ENCODE measurements at regions not wholly inside any gene's neighbourhood (a gene's known extent, or its start where the extent isn't known, plus 50 kb on each side); places are given as distances from the start of the nearest gene placed in this dataset.

GRCh38 chr6:77326711-77327110 is 136.6 kb downstream of the HTR1B start:
- no peaks in the 10 kb centered on the region for H3K79me2 ChIP-seq (ENCODE audit: insufficient read depth, low read length)
- no peaks in the 10 kb centered on the region for H3K9me3 ChIP-seq (ENCODE audit: insufficient read depth, low read depth, low read length)
- no peak overlapping the region for H2AFZ ChIP-seq (ENCODE audit: low read length)
- no peaks in the 10 kb centered on the region for H4K20me1 ChIP-seq (ENCODE audit: insufficient read depth, low read length, poor library complexity, severe bottlenecking)
- no peak overlapping the region for H3K4me3 ChIP-seq (ENCODE audit: low read length, poor library complexity, severe bottlenecking)
- no peaks in the 10 kb centered on the region for H3K36me3 ChIP-seq (ENCODE audit: insufficient read depth, low read length)
- H3K4me1 ChIP-seq (ENCODE audit: insufficient read depth, low read length, poor library complexity, severe bottlenecking): no peaks in the 10 kb centered on the region
- H3K4me2 ChIP-seq (ENCODE audit: low read depth, low read length, poor library complexity, severe bottlenecking): no peak overlapping the region
- no peak overlapping the region for H3K9ac ChIP-seq (ENCODE audit: low read depth, low read length, poor library complexity, severe bottlenecking)
- no peaks in the 10 kb centered on the region for H3K27me3 ChIP-seq (ENCODE audit: insufficient read depth, low read length, poor library complexity, severe bottlenecking)
- TF ChIP-seq CTCF (conservative IDR thresholded peaks at IDR 0.05; ENCODE audit: low read length) (no peak), EZH2phosphoT487 (IDR thresholded peaks at IDR 0.05; ENCODE audit: borderline replicate concordance) (no peak)
- no peaks in the 10 kb centered on the region for H3K9me2 ChIP-seq (replicated peaks; ENCODE audit: low read depth, low read length)
- H3F3A ChIP-seq (ENCODE audit: low read depth): no peaks in the 10 kb centered on the region

GRCh38 chr6:77326029-77326428 is 137.3 kb downstream of the HTR1B start:
- Histone ChIP-seq H3K9me2 (replicated peaks; ENCODE audit: low read depth, low read length) (no peaks in the 10 kb centered on the region), H3K4me1 (ENCODE audit: insufficient read depth, low read length, poor library complexity, severe bottlenecking) (no peaks in the 10 kb centered on the region), H3K9me3 (ENCODE audit: insufficient read depth, low read depth, low read length) (no peaks in the 10 kb centered on the region), H3K4me2 (ENCODE audit: low read depth, low read length, poor library complexity, severe bottlenecking) (no peak overlapping the region), H3K4me3 (ENCODE audit: low read length, poor library complexity, severe bottlenecking) (no peak overlapping the region), H4K20me1 (ENCODE audit: insufficient read depth, low read length, poor library complexity, severe bottlenecking) (no peaks in the 10 kb centered on the region), H2AFZ (ENCODE audit: low read length) (no peak overlapping the region), H3K9ac (ENCODE audit: low read depth, low read length, poor library complexity, severe bottlenecking) (no peak overlapping the region), H3K79me2 (ENCODE audit: insufficient read depth, low read length) (no peaks in the 10 kb centered on the region), H3K36me3 (ENCODE audit: insufficient read depth, low read length) (no peaks in the 10 kb centered on the region), H3K27me3 (ENCODE audit: insufficient read depth, low read length, poor library complexity, severe bottlenecking) (no peaks in the 10 kb centered on the region), H3F3A (ENCODE audit: low read depth) (no peaks in the 10 kb centered on the region)
- TF ChIP-seq EZH2phosphoT487 (IDR thresholded peaks at IDR 0.05; ENCODE audit: borderline replicate concordance) (no peak), CTCF (conservative IDR thresholded peaks at IDR 0.05; ENCODE audit: low read length) (no peak)

GRCh38 chr6:77324866-77325265 is 138.4 kb downstream of the HTR1B start:
- Histone ChIP-seq H3K9ac (ENCODE audit: low read depth, low read length, poor library complexity, severe bottlenecking) (no peak overlapping the region), H3K9me3 (ENCODE audit: insufficient read depth, low read depth, low read length) (no peaks in the 10 kb centered on the region), H3K79me2 (ENCODE audit: insufficient read depth, low read length) (no peaks in the 10 kb centered on the region), H4K20me1 (ENCODE audit: insufficient read depth, low read length, poor library complexity, severe bottlenecking) (no peaks in the 10 kb centered on the region), H3F3A (ENCODE audit: low read depth) (no peaks in the 10 kb centered on the region), H2AFZ (ENCODE audit: low read length) (no peak overlapping the region), H3K4me3 (ENCODE audit: low read length, poor library complexity, severe bottlenecking) (no peak overlapping the region), H3K9me2 (replicated peaks; ENCODE audit: low read depth, low read length) (0 out of 2 replicates have a peak, but pooled peaks cover 4% of the 10 kb centered on the region), H3K4me1 (ENCODE audit: insufficient read depth, low read length, poor library complexity, severe bottlenecking) (no peaks in the 10 kb centered on the region), H3K36me3 (ENCODE audit: insufficient read depth, low read length) (no peaks in the 10 kb centered on the region), H3K4me2 (ENCODE audit: low read depth, low read length, poor library complexity, severe bottlenecking) (no peak overlapping the region), H3K27me3 (ENCODE audit: insufficient read depth, low read length, poor library complexity, severe bottlenecking) (no peaks in the 10 kb centered on the region)
- no peak for TF ChIP-seq CTCF (conservative IDR thresholded peaks at IDR 0.05; ENCODE audit: low read length)
- TF ChIP-seq EZH2phosphoT487 (IDR thresholded peaks at IDR 0.05; ENCODE audit: borderline replicate concordance): no peak
